Stimulated activated CD4-positive, alpha-beta T cell treated with anti-CD3 and anti-CD28 coated beads, Interleukin-4, amount 100 ng/mL, for 24 hours (primary cell): ENCODE measurements at regions not wholly inside any gene's neighbourhood (a gene's known extent, or its start where the extent isn't known, plus 50 kb on each side); places are given as distances from the start of the nearest gene placed in this dataset.
"Not testable (repeated sequence)": the region's sequence is repeated elsewhere in the genome, so short reads cannot be mapped to it uniquely, and the experiment has no call there.

ENCODE experiments used
- DNase-seq: peaks from one replicate; pipeline ENCODE4 v3.0.0-alpha.2; 2020

GRCh38 chr9:95573463-95573862 is 56.7 kb upstream of the PTCH1 start:
- DNase-seq: no peak

- no peak for DNase-seq
Measured at GRCh38 chr9:95572381-95573151, 55.8 kb upstream of the PTCH1 start.

GRCh38 chr9:95570646-95571045 is 53.9 kb upstream of the PTCH1 start:
- no peak for DNase-seq

- DNase-seq: no peak
Measured at GRCh38 chr9:95570150-95570549, 53.4 kb upstream of the PTCH1 start.

- DNase-seq: not testable (repeated sequence)
Measured at GRCh38 chr9:95568735-95569134, 52.0 kb upstream of the PTCH1 start.
